ENCODE measurements at regions not wholly inside any gene's neighbourhood (a gene's known extent, or its start where the extent isn't known, plus 50 kb on each side); places are given as distances from the start of the nearest gene placed in this dataset.

DNA sequence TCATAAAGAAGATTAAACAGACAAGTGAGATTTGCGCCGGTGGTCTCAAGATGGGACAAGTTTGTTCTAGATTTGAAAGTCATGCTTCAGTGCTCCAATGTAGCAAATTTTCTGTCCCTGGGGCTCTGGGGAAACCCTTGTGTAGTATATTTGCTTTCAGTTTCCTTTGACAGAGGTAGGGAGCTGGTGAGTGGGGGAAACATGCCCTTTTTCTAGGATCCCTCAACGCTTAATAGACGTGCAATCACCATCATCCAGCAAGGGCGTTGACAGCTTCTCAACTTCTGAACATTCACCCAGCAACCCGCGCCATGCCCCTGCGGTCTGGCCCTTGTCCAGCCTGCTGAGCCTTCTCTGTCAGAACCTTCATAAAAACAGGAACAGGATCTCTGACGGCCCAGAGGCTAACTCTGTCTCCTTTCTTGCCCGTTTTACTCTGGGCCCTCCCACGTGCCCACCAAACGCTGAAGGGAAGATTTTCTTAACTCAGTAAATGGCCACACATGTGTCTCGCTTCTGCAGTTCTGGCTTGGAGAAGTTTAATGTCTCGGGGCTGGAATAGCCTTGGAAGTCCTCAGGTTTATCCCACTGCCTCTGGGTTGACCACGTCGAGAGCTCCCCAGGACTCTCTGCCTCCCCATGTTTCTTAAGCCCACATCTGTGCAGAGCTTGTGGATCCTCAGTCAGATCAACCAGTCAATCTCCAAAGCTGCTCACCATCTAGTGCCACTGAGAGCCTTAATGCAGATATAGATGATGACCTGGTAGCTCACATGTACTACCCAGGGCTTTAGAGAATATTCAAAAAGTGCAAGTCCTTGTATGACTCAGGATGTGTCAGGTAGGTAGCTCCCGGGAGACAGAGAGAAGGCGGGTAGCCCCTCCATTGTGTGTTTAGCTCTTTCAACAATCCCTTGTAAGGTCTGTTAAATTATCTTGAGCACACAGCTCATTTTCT, 58.1 kb upstream of the CCND2 start:
- Histone ChIP-seq H3K27me3 (ENCODE audit: control insufficient read depth, insufficient read depth, low read length) (no peaks in the 10 kb centered on the region), H3K4me3 (ENCODE audit: low read depth, low read length) (no peak overlapping the region), H3K27ac (ENCODE audit: low read depth, low read length) (no peak overlapping the region), H3K9me3 (ENCODE audit: control insufficient read depth, insufficient read depth, low read length) (no peaks in the 10 kb centered on the region)
- POLR2A ChIA-PET = no interaction called here
- CTCF ChIA-PET = interaction anchor here (0.9 kb wide), 1 partner anchor 330 kb away, joined by 3 read pairs; no protein-coding TSS in a partner anchor
- no peak for DNase-seq (ENCODE audit: low read depth, low spot score)
- TF ChIP-seq, protein P1, sequence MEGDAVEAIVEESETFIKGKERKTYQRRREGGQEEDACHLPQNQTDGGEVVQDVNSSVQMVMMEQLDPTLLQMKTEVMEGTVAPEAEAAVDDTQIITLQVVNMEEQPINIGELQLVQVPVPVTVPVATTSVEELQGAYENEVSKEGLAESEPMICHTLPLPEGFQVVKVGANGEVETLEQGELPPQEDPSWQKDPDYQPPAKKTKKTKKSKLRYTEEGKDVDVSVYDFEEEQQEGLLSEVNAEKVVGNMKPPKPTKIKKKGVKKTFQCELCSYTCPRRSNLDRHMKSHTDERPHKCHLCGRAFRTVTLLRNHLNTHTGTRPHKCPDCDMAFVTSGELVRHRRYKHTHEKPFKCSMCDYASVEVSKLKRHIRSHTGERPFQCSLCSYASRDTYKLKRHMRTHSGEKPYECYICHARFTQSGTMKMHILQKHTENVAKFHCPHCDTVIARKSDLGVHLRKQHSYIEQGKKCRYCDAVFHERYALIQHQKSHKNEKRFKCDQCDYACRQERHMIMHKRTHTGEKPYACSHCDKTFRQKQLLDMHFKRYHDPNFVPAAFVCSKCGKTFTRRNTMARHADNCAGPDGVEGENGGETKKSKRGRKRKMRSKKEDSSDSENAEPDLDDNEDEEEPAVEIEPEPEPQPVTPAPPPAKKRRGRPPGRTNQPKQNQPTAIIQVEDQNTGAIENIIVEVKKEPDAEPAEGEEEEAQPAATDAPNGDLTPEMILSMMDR (IDR thresholded peaks at IDR 0.05; ENCODE audit: low read depth, low read length) = no peak

- POLR2A ChIA-PET = no interaction called here
- no peaks in the 10 kb centered on the region for H3K9me3 ChIP-seq (ENCODE audit: control insufficient read depth, insufficient read depth, low read length)
- TF ChIP-seq, protein P1 (IDR thresholded peaks at IDR 0.05; ENCODE audit: low read depth, low read length) = no peak
- H3K27me3 ChIP-seq (ENCODE audit: control insufficient read depth, insufficient read depth, low read length) = no peaks in the 10 kb centered on the region
- CTCF ChIA-PET = no interaction called here
- DNase-seq (ENCODE audit: low read depth, low spot score) = no peak
- H3K4me3 ChIP-seq (ENCODE audit: low read depth, low read length) = no peak overlapping the region
- H3K27ac ChIP-seq (ENCODE audit: low read depth, low read length) = no peak overlapping the region
Measured at GRCh38 chr12:4214877-4215228, 58.7 kb upstream of the CCND2 start.

DNA sequence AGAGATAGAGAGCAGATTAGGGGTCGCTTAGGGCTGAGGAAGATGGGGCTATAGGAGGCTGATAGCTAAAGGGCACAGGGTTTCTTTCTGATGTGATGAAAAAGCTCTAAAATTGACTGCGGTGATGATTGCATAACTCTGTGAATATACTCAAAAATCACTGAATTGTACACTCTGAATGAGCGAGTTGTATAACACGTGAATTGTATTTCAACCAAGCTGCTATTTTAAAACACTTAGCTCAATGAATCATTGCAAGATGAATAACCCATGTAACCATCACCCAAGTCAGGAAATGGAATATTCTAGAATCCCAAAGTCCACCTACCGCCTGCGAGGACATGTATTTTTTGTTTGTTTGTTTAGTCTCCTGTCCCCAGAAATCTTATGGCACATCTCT, 60.1 kb upstream of the CCND2 start:
- Histone ChIP-seq H3K9me3 (ENCODE audit: control insufficient read depth, insufficient read depth, low read length) (no peaks in the 10 kb centered on the region), H3K27me3 (ENCODE audit: control insufficient read depth, insufficient read depth, low read length) (peaks cover 8% of the 10 kb centered on the region), H3K27ac (ENCODE audit: low read depth, low read length) (no peak overlapping the region), H3K4me3 (ENCODE audit: low read depth, low read length) (no peak overlapping the region)
- TF ChIP-seq, protein P1 (IDR thresholded peaks at IDR 0.05; ENCODE audit: low read depth, low read length) = no peak
- ChIA-PET CTCF (no interaction called here), POLR2A (no interaction called here)
- no peak for DNase-seq (ENCODE audit: low read depth, low spot score)

DNA sequence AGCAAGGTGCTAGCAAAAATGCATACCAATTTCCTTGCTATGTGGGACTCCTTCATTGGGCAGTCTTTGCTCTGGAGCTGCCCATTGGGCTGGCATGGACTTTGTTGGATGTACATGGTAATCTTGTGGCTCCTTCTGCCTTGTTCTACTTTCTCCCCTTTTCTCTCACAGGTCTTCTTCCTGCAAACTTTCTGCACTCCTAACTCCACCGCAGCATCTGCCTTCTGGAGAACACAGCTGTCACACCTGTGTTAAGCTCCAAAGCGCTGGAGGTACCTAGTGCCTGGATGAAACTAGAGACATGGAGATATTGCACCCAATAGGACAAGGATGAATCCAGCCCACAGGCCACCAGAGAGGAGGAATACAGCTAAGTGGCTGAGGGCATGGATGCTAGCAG, 60.7 kb upstream of the CCND2 start:
- ChIA-PET CTCF (no interaction called here), POLR2A (no interaction called here)
- DNase-seq (ENCODE audit: low read depth, low spot score) = no peak
- Histone ChIP-seq H3K9me3 (ENCODE audit: control insufficient read depth, insufficient read depth, low read length) (no peaks in the 10 kb centered on the region), H3K4me3 (ENCODE audit: low read depth, low read length) (no peak overlapping the region), H3K27ac (ENCODE audit: low read depth, low read length) (no peak overlapping the region), H3K27me3 (ENCODE audit: control insufficient read depth, insufficient read depth, low read length) (peaks cover 8% of the 10 kb centered on the region)
- TF ChIP-seq, protein P1 (IDR thresholded peaks at IDR 0.05; ENCODE audit: low read depth, low read length) = no peak

- DNase-seq (ENCODE audit: low read depth, low spot score) = no peak
- Histone ChIP-seq H3K27me3 (ENCODE audit: control insufficient read depth, insufficient read depth, low read length) (peaks cover 8% of the 10 kb centered on the region), H3K4me3 (ENCODE audit: low read depth, low read length) (no peak overlapping the region), H3K27ac (ENCODE audit: low read depth, low read length) (no peak overlapping the region), H3K9me3 (ENCODE audit: control insufficient read depth, insufficient read depth, low read length) (no peaks in the 10 kb centered on the region)
- ChIA-PET POLR2A (no interaction called here), CTCF (no interaction called here)
- TF ChIP-seq, protein P1 (IDR thresholded peaks at IDR 0.05; ENCODE audit: low read depth, low read length) = no peak
Measured at GRCh38 chr12:4211372-4211771, 62.2 kb upstream of the CCND2 start.

Measured in AG04450 (cell line).